SK-N-SH (cell line): ENCODE measurements at regions not wholly inside any gene's neighbourhood (a gene's known extent, or its start where the extent isn't known, plus 50 kb on each side); places are given as distances from the start of the nearest gene placed in this dataset.

Experiments used
- CTCF ChIA-PET: fragments of 300-600, 350-600 bp; formaldehyde crosslinking; extraction: SDS; loops from one replicate; lab custom pipeline; 2021; lab: Yijun Ruan, JAX
- POLR2A ChIA-PET: fragments of 350-600 bp; sonication (Branson Sonifier 250); formaldehyde crosslinking; extraction: SDS; loops from one replicate; lab custom pipeline; 2020; ENCODE audit warnings: antibody characterized with exemption, inconsistent platforms; lab: Yijun Ruan, JAX
- DNase-seq: peaks from one replicate; pipeline ENCODE4 v3.0.0; 2012
- H2AFZ ChIP-seq: fragments of 200-600 bp; sonication (generic); 2 replicates; pipeline ENCODE4 v1.8.1; 2016; ENCODE audit warnings: antibody characterized with exemption, mild to moderate bottlenecking, low read depth
- H3F3A ChIP-seq: fragments of 200-600 bp; sonication (generic); replicated peaks from 2 replicates; pipeline ENCODE3; 2016; ENCODE audit warnings: antibody characterized with exemption, mild to moderate bottlenecking; ENCODE audit not compliant: insufficient read depth
- H3K27ac ChIP-seq, 2 experiments: fragments of 200-500 bp in 1 of 2; fragments of 200-600 bp in 1 of 2; sonication (Bioruptor generic) in 1 of 2; sonication (generic), shearing (Covaris generic) in 1 of 2; 2 replicates each; pipeline versions ENCODE4 v1.5.1 to v1.6.1; 2014 to 2016; ENCODE audit warnings: low read depth in 2 of 2, inconsistent platforms in 1 of 2, low read length in 1 of 2, mild to moderate bottlenecking in 1 of 2, mixed read lengths in 1 of 2
- H3K27me3 ChIP-seq: fragments of 200-600 bp; sonication (generic), shearing (Covaris generic); 2 replicates; pipeline ENCODE4 v1.6.1; 2016; ENCODE audit warnings: mixed run types; ENCODE audit not compliant: insufficient read depth
- H3K36me3 ChIP-seq, 2 experiments: fragments of 200-500 bp in 1 of 2; fragments of 200-600 bp in 1 of 2; sonication (Bioruptor generic) in 1 of 2; sonication (generic) in 1 of 2; replicated peaks in 1 of 2; 2 replicates each; pipeline versions ENCODE3 to v1.5.1; 2014 to 2016; ENCODE audit warnings: low read length in 1 of 2, mild to moderate bottlenecking in 1 of 2; ENCODE audit not compliant: insufficient read depth in 2 of 2, control insufficient read depth in 1 of 2
- H3K4me1 ChIP-seq, 2 experiments: fragments of 200-500 bp in 1 of 2; fragments of 200-600 bp in 1 of 2; sonication (Bioruptor generic) in 1 of 2; sonication (generic), shearing (Covaris generic) in 1 of 2; 2 replicates each; pipeline versions ENCODE4 v1.5.1 to v1.6.1; 2014 to 2016; ENCODE audit warnings: low read depth in 1 of 2, low read length in 1 of 2, mixed run types in 1 of 2; ENCODE audit not compliant: insufficient read depth in 2 of 2, control insufficient read depth in 1 of 2
- H3K4me2 ChIP-seq: fragments of 200-600 bp; sonication (generic), shearing (Covaris generic); 2 replicates; pipeline ENCODE4 v1.6.1; 2017; ENCODE audit warnings: mixed run types
- H3K4me3 ChIP-seq, 2 experiments: fragments of 200-500 bp in 1 of 2; fragments of 200-600 bp in 1 of 2; sonication (Bioruptor generic) in 1 of 2; sonication (generic), shearing (Covaris generic) in 1 of 2; 2 replicates each; pipeline versions ENCODE4 v1.5.1 to v1.8.1; 2014 to 2016; ENCODE audit warnings: low read depth in 2 of 2, inconsistent platforms in 1 of 2, low read length in 1 of 2, mild to moderate bottlenecking in 1 of 2, mixed read lengths in 1 of 2, moderate library complexity in 1 of 2
- H3K79me2 ChIP-seq: fragments of 200-600 bp; sonication (generic); 2 replicates; pipeline ENCODE4 v1.8.1; 2017; ENCODE audit warnings: mild to moderate bottlenecking; ENCODE audit not compliant: insufficient read depth
- H3K9ac ChIP-seq: fragments of 200-600 bp; sonication (generic); 2 replicates; pipeline ENCODE4 v1.6.1; 2017; ENCODE audit warnings: mixed run types
- H3K9me2 ChIP-seq: fragments of 200-600 bp; sonication (generic); 2 replicates; pipeline ENCODE4 v1.6.1; 2017; ENCODE audit warnings: mixed run types
- H3K9me3 ChIP-seq: fragments of 200-600 bp; sonication (generic); 2 replicates; pipeline ENCODE4 v1.6.1; 2017; ENCODE audit warnings: mixed run types, mild to moderate bottlenecking, moderate library complexity
- H4K20me1 ChIP-seq: fragments of 200-600 bp; sonication (generic); 2 replicates; pipeline ENCODE4 v1.6.1; 2017; ENCODE audit warnings: mild to moderate bottlenecking, mixed run types; ENCODE audit not compliant: insufficient read depth
- CHD2 ChIP-seq: fragments of 150-350 bp; IDR thresholded peaks from 2 replicates; pipeline ENCODE4 v1.6.1; 2018; ENCODE audit warnings: low read length; ENCODE audit not compliant: partially characterized antibody
- CTCF ChIP-seq: fragments of 200-600 bp; sonication (generic); IDR thresholded peaks from 2 replicates; pipeline ENCODE4 v1.6.1; 2017; ENCODE audit warnings: antibody characterized with exemption, mild to moderate bottlenecking, moderate library complexity
- ELF1 ChIP-seq: IDR thresholded peaks from 2 replicates; pipeline ENCODE4 v1.4.0; 2012
- IRF3 ChIP-seq: fragments of 150-350 bp; IDR thresholded peaks from 2 replicates; pipeline ENCODE4 v1.6.1; 2016; ENCODE audit warnings: mild to moderate bottlenecking, low read depth, low read length
- MEF2A ChIP-seq: IDR thresholded peaks from 2 replicates; pipeline ENCODE4 v1.4.0; 2012; ENCODE audit warnings: low read depth, borderline replicate concordance
- RAD21 ChIP-seq: IDR thresholded peaks from 2 replicates; pipeline ENCODE4 v1.6.1; 2012; ENCODE audit warnings: mild to moderate bottlenecking, low read length
- RCOR1 ChIP-seq: fragments of 150-350 bp; IDR thresholded peaks from 2 replicates; pipeline ENCODE4 v1.6.1; 2017; ENCODE audit warnings: antibody characterized with exemption, low read length
- RFX5 ChIP-seq: IDR thresholded peaks from 2 replicates; pipeline ENCODE4 v1.6.1; 2012; ENCODE audit warnings: mild to moderate bottlenecking, improper control_type of control experiment, low read length
- SMC3 ChIP-seq: IDR thresholded peaks from 2 replicates; pipeline ENCODE4 v1.6.1; 2012; ENCODE audit warnings: low read depth, low read length, improper control_type of control experiment
- TAF1 ChIP-seq: IDR thresholded peaks from 2 replicates; pipeline ENCODE4 v1.6.1; 2012; ENCODE audit warnings: low read depth, mild to moderate bottlenecking, low read length, moderate library complexity, borderline replicate concordance
- TCF12 ChIP-seq: IDR thresholded peaks from 2 replicates; pipeline ENCODE4 v1.4.0; 2012
- ZBTB33 ChIP-seq: IDR thresholded peaks from 2 replicates; pipeline ENCODE4 v1.4.0; 2012; ENCODE audit warnings: low read depth, borderline replicate concordance
- WGBS: methylation state at CpG from one replicate; pipeline ENCODE4 v1.1.6; 2017; ENCODE audit warnings: low lambda C conversion rate; 5-methylcytosine and 5-hydroxymethylcytosine counted together

- Histone ChIP-seq H4K20me1 (no peaks in the 10 kb centered on the region), H3K9me3 (no peaks in the 10 kb centered on the region), H3K27ac (no peak overlapping the region), H3K4me2 (no peak overlapping the region), H3K4me3 (no peak overlapping the region), H2AFZ (no peak overlapping the region), H3K27me3 (no peaks in the 10 kb centered on the region), H3K9ac (no peak overlapping the region), H3K4me1 (no peaks in the 10 kb centered on the region), H3K79me2 (no peaks in the 10 kb centered on the region), H3K9me2 (no peaks in the 10 kb centered on the region), H3F3A (no peaks in the 10 kb centered on the region), H3K36me3 (no peaks in the 10 kb centered on the region)
- 69% methylated on average over 4 of the region's 7 CpGs for WGBS
- TF ChIP-seq CTCF: no peak
- TF ChIP-seq ELF1: no peak
- TF ChIP-seq IRF3: no peak
- TF ChIP-seq MEF2A: no peak
- no peak for TF ChIP-seq TCF12
- no peak for TF ChIP-seq TAF1
- no peak for TF ChIP-seq RAD21
- TF ChIP-seq SMC3: no peak
- TF ChIP-seq RFX5: no peak
- TF ChIP-seq CHD2: no peak
- TF ChIP-seq RCOR1: no peak
- no peak for TF ChIP-seq ZBTB33
- ChIA-PET POLR2A (no interaction called here), CTCF (interaction anchor here (0.6 to 2.2 kb wide), 2 partner anchors 9 to 12 kb away, joined by 3 to 6 read pairs; no protein-coding TSS in a partner anchor)
- DNase-seq: no peak
Observed at GRCh38 chr5:74363603-74364205, 276.8 kb downstream of the ENC1 start.
